Tibial artery (tissue), 4 donors: ENCODE measurements at regions not wholly inside any gene's neighbourhood (a gene's known extent, or its start where the extent isn't known, plus 50 kb on each side); places are given as distances from the start of the nearest gene placed in this dataset.

Experiments
- DNase-seq, 2 donors: peaks; one replicate each; pipeline ENCODE4 v3.0.0-alpha.2; 2019
- H3K27ac ChIP-seq, 2 donors: fragments of 200-600 bp; sonication (generic) in 1 of 2; 1 replicate in 1 of 2; 2 replicates in 1 of 2; pipeline ENCODE4 v1.5.1; 2018 to 2019; ENCODE audit warnings: mild to moderate bottlenecking in 1 of 2
- H3K27me3 ChIP-seq, 2 donors: fragments of 200-600 bp; sonication (generic) in 1 of 2; one replicate each; pipeline versions ENCODE4 v1.5.1 to v1.6.0; 2016 to 2019
- H3K36me3 ChIP-seq, 3 donors: fragments of 200-600 bp; sonication (generic) in 2 of 3; one replicate each; pipeline ENCODE4 v1.5.1; 2016 to 2019; ENCODE audit warnings: mild to moderate bottlenecking in 2 of 3
- H3K4me1 ChIP-seq, 4 donors: fragments of 200-600 bp; sonication (generic) in 2 of 4; 1 replicate in 3 of 4; 2 replicates in 1 of 4; pipeline ENCODE4 v1.5.1; 2016 to 2019
- H3K4me3 ChIP-seq, 2 donors: fragments of 200-600 bp; sonication (generic) in 1 of 2; 1 replicate in 1 of 2; 2 replicates in 1 of 2; pipeline ENCODE4 v1.5.1; 2018 to 2019; ENCODE audit warnings: mild to moderate bottlenecking in 2 of 2
- H3K9me3 ChIP-seq, 3 donors: fragments of 200-600 bp; sonication (generic) in 1 of 3; one replicate each; pipeline ENCODE4 v1.5.1; 2016 to 2019
- CTCF ChIP-seq, 2 experiments: fragments of 200-600 bp in 1 of 2; fragments of 450-650 bp in 1 of 2; IDR thresholded peaks; one replicate each; pipeline ENCODE4 v1.5.1; 2017 to 2019; ENCODE audit warnings: antibody characterized with exemption in 2 of 2, mild to moderate bottlenecking in 1 of 2, moderate library complexity in 1 of 2
- intact Hi-C: fragments of 100-400 bp; cut with DNase I; formaldehyde crosslinking; loops from one replicate; pipeline ENCODE4 v1.15.0; 2023; ENCODE audit warnings: low total_unique reads

DNA sequence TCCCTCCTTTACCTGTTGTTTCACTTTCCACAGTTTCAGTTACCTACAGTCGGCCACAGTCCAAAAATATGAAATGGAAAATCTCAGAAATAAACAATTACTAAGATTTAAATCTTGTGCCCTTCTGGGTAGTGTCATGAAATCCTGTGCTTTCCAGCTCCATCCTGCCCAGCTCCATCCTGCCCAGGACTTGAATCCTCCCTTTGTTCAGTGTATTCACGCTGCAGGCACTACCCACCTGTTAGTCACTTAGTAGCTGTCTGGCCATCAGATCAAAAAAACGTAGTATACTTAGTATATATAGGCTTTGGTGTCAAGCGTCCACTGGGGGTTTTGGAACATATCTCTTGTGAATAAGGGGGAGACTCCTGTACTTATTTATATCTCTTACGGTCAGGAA is 329.0 kb upstream of the SEMA6D start:
- TF ChIP-seq CTCF (IDR thresholded peaks at IDR 0.05), result no peak
- DNase-seq, result no peak
- H3K4me1 ChIP-seq, result peaks cover 0 to 13% (median 0%) of the 10 kb centered on the region in 4 donors
- no peaks in the 10 kb centered on the region for H3K9me3 ChIP-seq
- no peaks in the 10 kb centered on the region for H3K36me3 ChIP-seq
- no peak overlapping the region for H3K4me3 ChIP-seq
- intact Hi-C loops, result no loop called here
- H3K27me3 ChIP-seq, result no peaks in the 10 kb centered on the region
- H3K27ac ChIP-seq, result no peak overlapping the region

DNA sequence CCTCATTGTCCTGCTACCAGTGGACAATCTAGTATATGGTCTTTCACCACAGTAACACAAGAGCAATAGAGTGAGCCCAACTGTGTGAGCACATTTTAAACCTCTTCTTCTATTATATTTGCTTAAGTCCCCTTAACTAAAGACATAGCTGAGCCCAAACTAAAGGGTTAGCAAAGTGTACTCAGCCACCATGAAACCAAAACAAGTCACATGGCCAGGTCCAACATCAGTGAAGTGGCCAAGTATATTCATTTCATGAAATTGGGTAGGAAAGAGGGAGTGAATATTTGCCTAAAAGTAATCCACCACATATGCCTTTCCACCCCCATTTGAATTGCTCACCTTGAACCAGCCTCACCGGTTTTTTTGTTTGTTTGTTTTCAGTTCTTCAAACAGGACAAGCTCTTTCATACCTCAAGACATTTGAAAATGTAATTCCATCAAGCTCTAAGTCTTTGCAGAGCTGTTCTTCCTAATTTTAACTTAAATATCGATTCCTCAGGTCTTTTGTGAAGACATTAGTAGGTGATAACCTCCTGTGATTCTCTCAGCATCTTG is 327.0 kb upstream of the SEMA6D start:
- no peak for TF ChIP-seq CTCF (IDR thresholded peaks at IDR 0.05)
- intact Hi-C loops, result no loop called here

DNA sequence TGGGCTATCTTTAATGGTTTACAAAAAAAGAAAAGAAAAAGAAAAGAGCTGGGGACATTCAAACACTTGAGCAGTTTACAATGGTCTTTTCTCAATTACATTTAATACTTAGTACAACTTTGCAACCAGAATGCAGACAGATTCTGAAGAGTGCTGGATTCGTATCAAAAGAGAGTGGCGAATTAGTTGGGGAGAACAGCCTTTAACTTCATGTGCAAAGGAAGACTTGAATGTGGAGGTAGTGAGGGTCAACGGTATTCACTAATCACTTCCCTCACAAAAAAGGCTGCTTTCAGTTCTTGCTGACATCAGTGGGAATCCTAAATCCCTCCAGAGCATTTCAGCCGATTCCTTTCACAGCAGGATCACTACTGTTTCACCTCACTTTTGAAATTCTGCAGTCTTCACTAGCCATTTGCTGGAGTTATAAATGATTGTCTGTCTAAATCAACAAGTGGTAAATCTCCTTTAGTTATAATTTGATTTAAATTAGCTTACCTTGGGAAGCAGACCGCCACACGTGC is 323.0 kb upstream of the SEMA6D start:
- intact Hi-C loops, result no loop called here
- no peaks in the 10 kb centered on the region for H3K9me3 ChIP-seq
- no peak for TF ChIP-seq CTCF (IDR thresholded peaks at IDR 0.05)
- H3K27me3 ChIP-seq, result no peaks in the 10 kb centered on the region
- no peaks in the 10 kb centered on the region for H3K4me1 ChIP-seq
- no peak overlapping the region for H3K4me3 ChIP-seq
- no peaks in the 10 kb centered on the region for H3K36me3 ChIP-seq
- no peak overlapping the region for H3K27ac ChIP-seq
- no peak for DNase-seq

More for the DNA sequence above, 327.0 kb upstream of the SEMA6D start:
- Histone ChIP-seq H3K4me1 (no peaks in the 10 kb centered on the region), H3K9me3 (no peaks in the 10 kb centered on the region), H3K27me3 (no peaks in the 10 kb centered on the region), H3K27ac (no peak overlapping the region), H3K4me3 (no peak overlapping the region), H3K36me3 (no peaks in the 10 kb centered on the region)
- DNase-seq, result no peak

GRCh38 chr15:47395076-47395475 is 322.2 kb upstream of the SEMA6D start:
- no peak for TF ChIP-seq CTCF (IDR thresholded peaks at IDR 0.05)
- intact Hi-C loops, result no loop called here

DNA sequence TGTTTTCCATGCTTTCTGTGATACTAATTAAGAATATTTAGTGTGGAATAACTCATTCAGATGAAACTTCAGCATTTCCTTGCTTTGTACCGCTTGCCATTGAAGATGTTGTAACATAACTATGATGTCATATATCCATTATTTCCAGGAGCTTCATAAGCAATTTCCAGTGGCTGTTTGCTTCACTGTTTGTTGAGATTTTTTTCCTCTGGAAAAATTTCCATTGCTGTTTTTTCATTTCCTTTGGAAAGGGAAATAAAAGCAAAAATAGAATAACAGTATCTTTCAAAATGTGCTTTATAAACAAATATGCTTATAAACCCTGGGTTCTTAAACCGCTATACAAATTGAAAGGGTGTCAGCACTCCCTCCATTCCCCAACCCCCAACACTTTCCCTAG is 319.6 kb upstream of the SEMA6D start:
- TF ChIP-seq CTCF (IDR thresholded peaks at IDR 0.05), result no peak
- no peak for DNase-seq
- Histone ChIP-seq H3K4me3 (no peak overlapping the region), H3K9me3 (no peaks in the 10 kb centered on the region), H3K36me3 (no peaks in the 10 kb centered on the region), H3K4me1 (no peaks in the 10 kb centered on the region), H3K27ac (no peak overlapping the region), H3K27me3 (no peaks in the 10 kb centered on the region)
- intact Hi-C loops, result no loop called here

More at GRCh38 chr15:47395076-47395475, 322.2 kb upstream of the SEMA6D start:
- Histone ChIP-seq H3K4me3 (no peak overlapping the region), H3K27ac (no peak overlapping the region), H3K27me3 (no peaks in the 10 kb centered on the region), H3K36me3 (no peaks in the 10 kb centered on the region), H3K4me1 (no peaks in the 10 kb centered on the region), H3K9me3 (no peaks in the 10 kb centered on the region)
- no peak for DNase-seq

GRCh38 chr15:47398132-47398531 is 319.2 kb upstream of the SEMA6D start:
- Histone ChIP-seq H3K4me3 (no peak overlapping the region), H3K27me3 (no peaks in the 10 kb centered on the region), H3K36me3 (no peaks in the 10 kb centered on the region), H3K27ac (no peak overlapping the region), H3K9me3 (no peaks in the 10 kb centered on the region), H3K4me1 (no peaks in the 10 kb centered on the region)
- intact Hi-C loops, result no loop called here
- TF ChIP-seq CTCF (IDR thresholded peaks at IDR 0.05), result no peak
- DNase-seq, result no peak
